AG04450 (cell line): ENCODE measurements at regions not wholly inside any gene's neighbourhood (a gene's known extent, or its start where the extent isn't known, plus 50 kb on each side); places are given as distances from the start of the nearest gene placed in this dataset.
"Not testable (repeated sequence)": the region's sequence is repeated elsewhere in the genome, so short reads cannot be mapped to it uniquely, and the experiment has no call there.

Experiments
- CTCF ChIA-PET: fragments of 300-600, 350-600 bp; formaldehyde crosslinking; extraction: SDS; loops from one replicate; lab custom pipeline; 2022; ENCODE audit warnings: antibody characterized with exemption, inconsistent platforms; lab: Charles Lee
- POLR2A ChIA-PET: fragments of 350-600 bp; formaldehyde crosslinking; extraction: SDS; loops from one replicate; lab custom pipeline; 2021; ENCODE audit warnings: antibody characterized with exemption, inconsistent platforms; lab: Yijun Ruan, JAX
- DNase-seq: peaks from one replicate; pipeline ENCODE4 v3.0.0-alpha.2; 2011; ENCODE audit warnings: low read depth, low spot score
- H3K27ac ChIP-seq: one replicate; pipeline ENCODE4 v1.5.1; 2012; ENCODE audit warnings: low read depth, low read length, control low read depth
- H3K27me3 ChIP-seq: one replicate; pipeline ENCODE4 v1.6.0; 2012; ENCODE audit warnings: low read length; ENCODE audit not compliant: control insufficient read depth, insufficient read depth
- H3K4me3 ChIP-seq: 2 replicates; pipeline ENCODE4 v1.5.1; 2011; ENCODE audit warnings: mild to moderate bottlenecking, low read depth, low read length, control low read depth
- H3K9me3 ChIP-seq: 2 replicates; pipeline ENCODE4 v1.5.1; 2012; ENCODE audit warnings: low read length; ENCODE audit not compliant: control insufficient read depth, insufficient read depth
- CTCF ChIP-seq: IDR thresholded peaks from 2 replicates; pipeline ENCODE4 v1.5.1; 2011; ENCODE audit warnings: low read depth, low read length, control low read depth, inconsistent platforms

- H3K27ac ChIP-seq, result no peak overlapping the region
- DNase-seq, result no peak
- CTCF ChIA-PET, result no interaction called here
- TF ChIP-seq CTCF, result no peak
- H3K27me3 ChIP-seq, result no peaks in the 10 kb centered on the region
- no peak overlapping the region for H3K4me3 ChIP-seq
- POLR2A ChIA-PET, result no interaction called here
- H3K9me3 ChIP-seq, result no peaks in the 10 kb centered on the region; the same call in 1 of the 2 replicates
Observed at GRCh38 chrX:142299406-142299805, 94.3 kb upstream of the MAGEC2 start.

DNA sequence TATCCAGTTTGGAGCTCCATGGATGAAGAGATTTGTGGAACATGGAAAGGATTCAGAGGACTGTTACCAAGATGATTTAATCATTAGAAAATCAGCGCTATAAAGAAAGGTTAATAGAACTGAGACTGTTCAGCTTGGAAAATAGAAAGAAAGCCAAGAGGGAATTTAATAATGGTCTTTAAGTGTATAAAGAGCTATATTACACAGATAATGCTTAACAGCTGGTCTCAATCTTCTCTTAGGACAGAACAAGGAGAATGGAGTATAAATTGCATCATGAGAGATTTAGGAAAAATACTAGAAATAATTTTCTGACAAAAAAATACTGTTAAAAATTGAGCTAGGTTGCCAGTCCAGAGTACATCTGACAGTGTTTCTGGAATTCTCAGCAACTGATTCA lies 91.3 kb upstream of the MAGEC2 start:
- ChIA-PET CTCF (no interaction called here), POLR2A (no interaction called here)
- Histone ChIP-seq H3K27ac (no peak overlapping the region), H3K4me3 (no peak overlapping the region), H3K9me3 (no peaks in the 10 kb centered on the region; the same call in 1 of the 2 replicates), H3K27me3 (no peaks in the 10 kb centered on the region)
- DNase-seq, result no peak
- TF ChIP-seq CTCF, result no peak

- H3K27me3 ChIP-seq, result no peaks in the 10 kb centered on the region
- H3K9me3 ChIP-seq, result no peaks in the 10 kb centered on the region; the same call in 1 of the 2 replicates
- H3K4me3 ChIP-seq, result no peak overlapping the region
- TF ChIP-seq CTCF, result no peak
- ChIA-PET POLR2A (no interaction called here), CTCF (no interaction called here)
- no peak for DNase-seq
- no peak overlapping the region for H3K27ac ChIP-seq
Observed at GRCh38 chrX:142295190-142295589, 90.1 kb upstream of the MAGEC2 start.

DNA sequence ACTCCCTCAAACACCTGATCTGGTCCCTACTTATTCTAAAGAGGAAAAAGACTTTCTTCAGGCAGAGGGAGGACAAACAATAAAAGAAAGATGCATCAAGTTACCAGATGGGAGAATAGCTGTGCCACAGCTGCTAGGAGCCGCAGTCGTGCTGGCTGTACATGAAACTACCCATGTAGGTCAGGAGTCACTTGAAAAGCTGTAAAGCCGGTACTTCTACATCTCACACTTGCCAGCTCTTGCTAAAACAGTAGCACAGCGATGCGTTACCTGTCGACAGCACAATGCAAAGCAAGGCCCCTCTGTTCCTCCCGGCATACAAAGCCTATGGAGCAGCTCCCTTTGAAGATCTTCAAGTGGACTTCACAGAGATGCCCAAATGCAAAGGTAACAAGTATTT lies 65.1 kb upstream of the MAGEC2 start:
- H3K9me3 ChIP-seq, H3K27me3 ChIP-seq, H3K4me3 ChIP-seq, POLR2A ChIA-PET, DNase-seq, H3K27ac ChIP-seq, CTCF ChIA-PET: not testable (repeated sequence)

DNA sequence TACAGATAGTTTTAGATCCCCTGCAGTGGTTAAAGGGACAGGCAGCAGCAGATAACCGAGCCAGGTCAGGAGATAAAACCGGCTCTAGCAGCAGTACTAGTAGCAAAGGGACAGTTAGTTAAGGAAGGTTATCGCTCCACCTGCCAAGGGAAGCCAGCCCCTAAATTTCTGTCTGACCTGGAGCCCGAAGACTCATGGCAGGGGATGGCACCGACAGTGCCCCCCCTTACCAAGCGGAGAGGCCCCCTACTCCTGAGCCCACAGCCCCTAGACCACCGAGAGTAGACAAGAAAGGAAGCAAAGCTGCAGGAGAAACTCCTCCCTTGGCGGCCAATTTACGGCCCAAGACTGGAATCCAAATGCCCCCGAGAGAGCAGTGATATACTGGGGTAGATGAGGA lies 61.3 kb upstream of the MAGEC2 start:
- H3K27me3 ChIP-seq, result no peaks in the 10 kb centered on the region
- peaks cover 3% of the 10 kb centered on the region; the same call in 1 of the 2 replicates for H3K9me3 ChIP-seq
- no peak for TF ChIP-seq CTCF
- POLR2A ChIA-PET, result no interaction called here
- CTCF ChIA-PET, result no interaction called here
- no peak overlapping the region for H3K4me3 ChIP-seq
- H3K27ac ChIP-seq, result no peak overlapping the region
- no peak for DNase-seq

GRCh38 chrX:142265549-142265948 lies 60.5 kb upstream of the MAGEC2 start:
- CTCF ChIA-PET, result interaction anchor here (0.7 kb wide), 1 partner anchor 833 kb away, joined by 3 read pairs; no protein-coding TSS in a partner anchor
- H3K4me3 ChIP-seq, H3K27ac ChIP-seq, H3K27me3 ChIP-seq, H3K9me3 ChIP-seq, DNase-seq, POLR2A ChIA-PET: not testable (repeated sequence)
